HUES48 (cell line): ENCODE measurements at regions not wholly inside any gene's neighbourhood (a gene's known extent, or its start where the extent isn't known, plus 50 kb on each side); places are given as distances from the start of the nearest gene placed in this dataset.

Source experiments
- H3K27ac ChIP-seq: one replicate; pipeline ENCODE4 v1.7.0; 2013; ENCODE audit warnings: low read depth, low read length, inconsistent platforms
- H3K27me3 ChIP-seq: 2 replicates; pipeline ENCODE4 v1.6.1; 2013; ENCODE audit warnings: mild to moderate bottlenecking, low read length; ENCODE audit not compliant: control insufficient read depth, insufficient read depth
- H3K36me3 ChIP-seq: 2 replicates; pipeline ENCODE4 v1.6.1; 2013; ENCODE audit warnings: low read length; ENCODE audit not compliant: control insufficient read depth, insufficient read depth
- H3K4me1 ChIP-seq: 2 replicates; pipeline ENCODE4 v1.6.1; 2013; ENCODE audit warnings: mild to moderate bottlenecking, low read length; ENCODE audit not compliant: control insufficient read depth, insufficient read depth
- H3K4me3 ChIP-seq: 2 replicates; pipeline ENCODE4 v1.5.1; 2013; ENCODE audit warnings: mild to moderate bottlenecking, low read depth, low read length
- H3K9ac ChIP-seq: 2 replicates; pipeline ENCODE4 v1.6.1; 2013; ENCODE audit warnings: mild to moderate bottlenecking, low read depth, low read length, moderate library complexity
- H3K9me3 ChIP-seq: 2 replicates; pipeline ENCODE4 v1.6.1; 2013; ENCODE audit warnings: low read length; ENCODE audit not compliant: control insufficient read depth, insufficient read depth

DNA sequence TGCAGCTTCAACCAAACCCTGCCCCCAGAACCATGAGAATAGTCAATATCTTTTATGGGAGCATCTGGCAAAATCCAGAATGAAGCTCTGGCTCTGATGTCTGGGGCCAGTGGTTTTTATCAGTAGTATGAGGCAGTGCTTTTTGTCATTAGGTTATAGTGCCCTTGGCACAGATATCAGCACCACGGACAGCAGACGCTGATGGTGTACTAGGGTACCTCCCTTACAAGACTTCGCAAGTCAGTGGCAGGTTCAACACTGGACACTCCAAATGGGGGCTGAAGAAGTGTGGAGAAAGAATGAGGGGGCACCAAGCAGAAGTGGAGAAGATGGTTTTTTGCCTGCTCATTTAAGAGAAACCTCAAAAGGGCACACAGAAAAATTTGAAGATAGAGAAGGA lies 68.2 kb upstream of the E2F7 start:
- Histone ChIP-seq H3K36me3 (no peaks in the 10 kb centered on the region), H3K4me3 (no peak overlapping the region), H3K4me1 (no peaks in the 10 kb centered on the region), H3K9me3 (no peaks in the 10 kb centered on the region), H3K27ac (no peak overlapping the region), H3K9ac (no peak overlapping the region), H3K27me3 (no peaks in the 10 kb centered on the region)

DNA sequence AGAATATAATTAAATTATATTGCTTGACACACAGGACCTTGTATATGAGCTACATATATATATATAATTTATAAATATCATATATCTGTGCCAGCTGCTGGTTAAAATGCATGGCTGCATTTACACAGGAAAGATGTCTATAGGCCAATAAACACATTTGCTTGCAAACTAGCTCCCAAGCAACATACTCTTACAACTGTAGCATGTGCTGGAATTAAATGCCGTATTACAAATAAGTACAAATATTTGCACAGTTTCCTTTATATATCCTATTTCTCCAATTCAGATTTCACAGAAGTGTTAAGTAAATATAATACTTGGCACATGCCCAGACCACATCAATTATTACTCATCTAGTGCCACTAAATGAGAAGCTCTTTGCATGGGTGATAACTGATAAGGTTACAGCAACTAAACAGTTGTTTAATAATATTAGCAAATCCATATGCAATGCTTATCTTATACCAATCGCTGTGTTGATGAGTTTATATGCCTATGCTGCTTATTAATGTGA lies 66.7 kb upstream of the E2F7 start:
- no peaks in the 10 kb centered on the region for H3K27me3 ChIP-seq
- no peak overlapping the region for H3K9ac ChIP-seq

GRCh38 chr12:77130193-77130592 lies 64.8 kb upstream of the E2F7 start:
- Histone ChIP-seq H3K36me3 (no peaks in the 10 kb centered on the region), H3K9me3 (no peaks in the 10 kb centered on the region), H3K27ac (no peak overlapping the region), H3K4me3 (no peak overlapping the region), H3K9ac (no peak overlapping the region), H3K27me3 (no peaks in the 10 kb centered on the region), H3K4me1 (no peaks in the 10 kb centered on the region)

More for the DNA sequence above, 66.7 kb upstream of the E2F7 start:
- Histone ChIP-seq H3K36me3 (no peaks in the 10 kb centered on the region), H3K4me3 (no peak overlapping the region), H3K9me3 (no peaks in the 10 kb centered on the region), H3K27ac (no peak overlapping the region), H3K4me1 (no peaks in the 10 kb centered on the region)

GRCh38 chr12:77124767-77125166 lies 59.4 kb upstream of the E2F7 start:
- H3K4me1 ChIP-seq: no peaks in the 10 kb centered on the region
- no peak overlapping the region for H3K4me3 ChIP-seq
- H3K27me3 ChIP-seq: no peaks in the 10 kb centered on the region
- H3K9me3 ChIP-seq: no peaks in the 10 kb centered on the region
- no peak overlapping the region for H3K9ac ChIP-seq
- H3K36me3 ChIP-seq: no peaks in the 10 kb centered on the region
- no peak overlapping the region for H3K27ac ChIP-seq

GRCh38 chr12:77122661-77123060 lies 57.3 kb upstream of the E2F7 start:
- Histone ChIP-seq H3K27me3 (no peaks in the 10 kb centered on the region), H3K4me3 (no peak overlapping the region), H3K9ac (no peak overlapping the region), H3K9me3 (no peaks in the 10 kb centered on the region), H3K4me1 (no peaks in the 10 kb centered on the region), H3K27ac (no peak overlapping the region), H3K36me3 (no peaks in the 10 kb centered on the region)

DNA sequence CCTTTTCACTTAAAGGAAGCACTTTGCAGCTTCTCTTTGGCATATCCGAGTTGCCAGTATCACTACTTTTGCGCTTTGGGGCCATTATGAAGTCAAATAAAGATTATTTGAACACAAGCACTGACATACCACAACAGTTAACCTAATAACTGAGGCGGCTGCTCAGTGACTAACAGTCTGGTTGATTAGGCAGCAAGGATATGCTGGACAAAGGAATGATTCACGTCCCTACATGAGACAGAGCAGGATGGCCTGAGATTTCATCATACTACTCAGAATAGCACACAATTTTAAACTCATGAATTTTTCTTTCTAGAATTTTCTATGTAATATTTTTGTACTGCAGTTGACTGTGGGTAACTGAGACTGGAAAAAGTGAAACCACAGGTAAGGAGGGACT lies 56.9 kb upstream of the E2F7 start:
- Histone ChIP-seq H3K4me3 (no peak overlapping the region), H3K27ac (no peak overlapping the region), H3K36me3 (no peaks in the 10 kb centered on the region), H3K27me3 (no peaks in the 10 kb centered on the region), H3K9ac (no peak overlapping the region), H3K4me1 (no peaks in the 10 kb centered on the region), H3K9me3 (no peaks in the 10 kb centered on the region)

DNA sequence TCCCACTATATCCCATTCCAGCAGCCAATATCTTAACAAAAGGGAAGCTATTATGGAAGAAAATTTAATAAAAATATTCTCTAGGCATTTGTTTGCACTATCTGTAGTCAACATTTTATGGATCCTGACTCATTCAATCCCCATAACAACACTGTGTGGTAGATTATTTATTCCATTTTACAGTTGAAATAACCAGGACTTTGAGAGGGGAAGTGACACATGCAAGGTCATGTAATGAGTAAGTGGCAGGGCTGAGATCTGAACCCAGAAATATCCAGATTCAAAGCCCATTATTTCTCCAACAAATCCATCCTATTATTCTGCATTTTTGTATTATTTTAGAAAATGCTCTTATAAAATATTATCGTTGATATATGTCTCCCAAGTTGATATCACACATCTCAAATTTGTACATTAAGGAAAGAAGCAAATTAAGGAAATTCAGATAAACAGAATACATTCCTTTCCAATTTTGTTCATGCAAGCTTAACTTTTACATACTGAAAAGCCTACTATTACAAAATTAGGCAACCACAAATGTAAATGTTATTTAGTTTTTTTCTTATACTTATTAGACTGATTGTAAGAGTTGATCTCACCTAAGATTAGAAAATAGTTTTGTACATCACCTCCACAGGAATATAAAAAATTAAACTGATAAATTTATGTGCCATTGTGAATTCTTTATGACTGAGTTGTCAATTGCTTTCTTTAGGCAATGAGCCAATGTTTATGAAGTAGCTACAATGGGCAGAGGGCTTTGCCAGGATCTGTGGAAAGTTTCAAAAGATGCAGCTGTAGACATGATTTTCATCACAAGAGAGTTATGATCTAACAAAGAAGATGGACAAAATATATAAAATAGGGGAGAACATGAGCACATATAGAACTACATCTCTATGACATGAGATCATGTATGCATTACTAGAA lies 55.1 kb upstream of the E2F7 start:
- no peak overlapping the region for H3K9ac ChIP-seq
- no peaks in the 10 kb centered on the region for H3K4me1 ChIP-seq
- no peak overlapping the region for H3K4me3 ChIP-seq

GRCh38 chr12:77118696-77119095 lies 53.3 kb upstream of the E2F7 start:
- no peaks in the 10 kb centered on the region for H3K9me3 ChIP-seq
- H3K36me3 ChIP-seq: no peaks in the 10 kb centered on the region
- H3K4me3 ChIP-seq: no peak overlapping the region
- H3K27ac ChIP-seq: no peak overlapping the region
- H3K27me3 ChIP-seq: no peaks in the 10 kb centered on the region
- no peaks in the 10 kb centered on the region for H3K4me1 ChIP-seq
- no peak overlapping the region for H3K9ac ChIP-seq

More for the DNA sequence above, 55.1 kb upstream of the E2F7 start:
- Histone ChIP-seq H3K27me3 (no peaks in the 10 kb centered on the region), H3K27ac (no peak overlapping the region), H3K9me3 (no peaks in the 10 kb centered on the region), H3K36me3 (no peaks in the 10 kb centered on the region)

GRCh38 chr12:77116277-77116676 lies 50.9 kb upstream of the E2F7 start:
- Histone ChIP-seq H3K27me3 (no peaks in the 10 kb centered on the region), H3K27ac (no peak overlapping the region), H3K4me3 (no peak overlapping the region), H3K36me3 (no peaks in the 10 kb centered on the region), H3K4me1 (no peaks in the 10 kb centered on the region), H3K9me3 (no peaks in the 10 kb centered on the region), H3K9ac (no peak overlapping the region)

DNA sequence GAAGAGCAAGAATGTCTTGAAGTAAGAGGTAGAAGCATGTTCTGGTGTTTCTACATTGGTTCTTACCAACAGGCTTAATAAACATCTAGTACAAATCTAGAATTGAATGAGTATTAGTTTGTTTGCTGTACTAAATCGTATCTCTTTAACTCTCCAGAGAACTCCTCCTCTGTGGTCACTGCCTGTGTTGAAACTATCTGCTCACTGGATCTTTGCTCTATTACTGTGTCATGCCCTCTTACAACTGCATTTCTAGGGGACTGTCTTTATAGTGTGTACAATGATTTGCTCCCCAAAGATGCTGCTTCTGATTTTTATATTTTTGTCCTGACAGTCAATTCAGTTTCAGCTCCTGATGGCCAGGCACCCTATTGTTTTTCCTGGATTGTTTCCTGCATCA lies 50.1 kb upstream of the E2F7 start:
- Histone ChIP-seq H3K4me1 (no peaks in the 10 kb centered on the region), H3K36me3 (no peaks in the 10 kb centered on the region), H3K27ac (no peak overlapping the region), H3K9me3 (no peaks in the 10 kb centered on the region), H3K27me3 (no peaks in the 10 kb centered on the region), H3K4me3 (no peak overlapping the region), H3K9ac (no peak overlapping the region)
